NB4 (cell line): ENCODE measurements at regions not wholly inside any gene's neighbourhood (a gene's known extent, or its start where the extent isn't known, plus 50 kb on each side); places are given as distances from the start of the nearest gene placed in this dataset.

ENCODE experiments used
- CTCF ChIP-seq: IDR thresholded peaks from one replicate; pipeline ENCODE4 v1.5.1; 2012; ENCODE audit warnings: low read depth, low read length
- MYC ChIP-seq: IDR thresholded peaks from 2 replicates; pipeline ENCODE4 v1.6.1; 2011; ENCODE audit warnings: low read depth, low read length
- POLR2A ChIP-seq: IDR thresholded peaks from 2 replicates; pipeline ENCODE4 v1.6.1; 2011; ENCODE audit warnings: mild to moderate bottlenecking; ENCODE audit not compliant: insufficient read length; ENCODE audit errors: extremely low read depth
- TF ChIP-seq, protein P1 (sequence below): IDR thresholded peaks from 2 replicates; pipeline ENCODE4 v1.6.1; 2011; ENCODE audit warnings: low read depth, low read length

DNA sequence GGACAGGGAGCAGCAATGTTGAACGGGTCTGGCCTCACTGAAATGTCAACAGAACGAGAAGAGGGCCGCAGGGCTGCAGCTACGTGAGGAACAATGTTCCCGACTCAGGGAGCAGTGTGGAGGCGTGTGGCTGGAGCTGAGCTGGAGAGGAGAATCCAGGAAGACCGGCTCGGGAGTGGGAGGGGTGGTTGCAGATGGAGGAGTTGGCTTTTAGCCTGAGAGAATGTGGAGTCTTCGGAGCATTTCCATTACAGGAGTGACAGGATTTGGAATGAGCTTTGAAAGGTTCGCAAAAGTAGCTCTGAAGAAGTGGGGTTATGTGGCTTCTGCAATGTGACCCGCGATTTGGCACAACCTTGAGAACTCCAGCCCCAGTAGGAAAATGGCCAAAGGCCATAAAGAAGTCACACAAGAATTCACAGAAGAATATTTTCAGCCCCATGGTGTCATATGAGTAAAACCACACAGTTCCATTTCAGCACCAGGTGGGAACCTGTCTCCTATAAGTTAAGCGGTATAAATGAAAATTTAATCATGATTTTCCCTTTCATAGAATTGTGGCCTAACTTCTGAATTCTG lies 78.8 kb upstream of the NSMCE3 start:
- no peak for TF ChIP-seq POLR2A
- no peak for TF ChIP-seq CTCF
- no peak for TF ChIP-seq MYC
- TF ChIP-seq, protein P1, sequence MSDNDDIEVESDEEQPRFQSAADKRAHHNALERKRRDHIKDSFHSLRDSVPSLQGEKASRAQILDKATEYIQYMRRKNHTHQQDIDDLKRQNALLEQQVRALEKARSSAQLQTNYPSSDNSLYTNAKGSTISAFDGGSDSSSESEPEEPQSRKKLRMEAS = no peak
